ENCODE measurements at regions not wholly inside any gene's neighbourhood (a gene's known extent, or its start where the extent isn't known, plus 50 kb on each side); places are given as distances from the start of the nearest gene placed in this dataset.

DNA sequence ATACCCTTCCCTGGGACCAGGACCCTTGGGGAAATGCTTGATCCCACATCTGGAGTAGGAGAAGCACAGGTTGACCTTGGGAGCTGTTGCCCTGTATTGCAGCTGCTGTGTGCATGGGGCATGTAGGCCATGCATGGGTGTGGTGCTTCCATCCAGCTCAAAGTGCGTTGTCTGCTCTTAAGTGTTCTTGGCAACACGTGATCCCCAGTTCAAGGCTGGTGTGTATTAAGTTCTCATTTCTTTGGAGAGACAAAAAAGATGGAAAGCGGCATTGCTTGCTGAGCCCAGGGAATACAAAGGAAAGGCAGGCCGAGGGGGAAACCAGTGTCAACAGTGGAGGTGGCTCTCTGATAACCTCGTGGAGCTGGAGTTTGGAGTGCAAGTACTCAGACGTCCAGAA, 110.7 kb downstream of the RTP5 start:
- H3K9ac ChIP-seq (ENCODE audit: control insufficient read depth, insufficient read depth, low read length): no peak overlapping the region
- ChIA-PET POLR2A (no interaction called here), CTCF (interaction anchor here (1.3 kb wide), 1 partner anchor 30 kb away, joined by 4 read pairs; no protein-coding TSS in a partner anchor), SMC1A (ENCODE audit: uncharacterized antibody, unreplicated experiment) (interaction anchor here (0.7 kb wide), 1 partner anchor 16 kb away, joined by 3 read pairs; no protein-coding TSS in a partner anchor), RAD21 (ENCODE audit: unreplicated experiment) (no interaction called here)
- no TSS peak for BruUV-seq (replicated peaks)
- no peaks in the 10 kb centered on the region; the same call in 2 of the 3 replicates for H3K9me3 ChIP-seq (replicated peaks; ENCODE audit: control insufficient read depth, insufficient read depth, low read length)
- H2AFZ ChIP-seq (ENCODE audit: control insufficient read depth, low read depth, low read length): no peak overlapping the region
- in situ Hi-C loops (cut with MboI) (no loop called here), intact Hi-C loops (cut with micrococcal nuclease; ENCODE audit: unreplicated experiment) (no loop called here)
- no peaks in the 10 kb centered on the region for H4K20me1 ChIP-seq (ENCODE audit: control insufficient read depth, insufficient read depth)
- H3K4me3 ChIP-seq: no peak overlapping the region
- DNase-seq (ENCODE audit: low read depth, low spot score) (no peak), FAIRE-seq (no peak), ATAC-seq (no peak)
- 65% methylated on average over 6 of the region's 6 CpGs for WGBS (ENCODE audit: insufficient coverage, insufficient replicate concordance, low lambda C conversion rate, missing lambda C conversion rate)
- no peaks in the 10 kb centered on the region for H3K27me3 ChIP-seq (replicated peaks in 1 of 2; ENCODE audit: control insufficient read depth in 2 of 2, insufficient read depth in 2 of 2, low read length in 1 of 2)
- H3K79me2 ChIP-seq (ENCODE audit: control insufficient read depth, insufficient read depth, low read length): no peaks in the 10 kb centered on the region
- H3K4me1 ChIP-seq (ENCODE audit: control insufficient read depth, insufficient read depth, low read length): no peaks in the 10 kb centered on the region
- no peaks in the 10 kb centered on the region for H3K36me3 ChIP-seq (ENCODE audit: control insufficient read depth in 2 of 2, insufficient read depth in 2 of 2, low read length in 1 of 2)
- H3K4me2 ChIP-seq (ENCODE audit: control insufficient read depth, insufficient read depth): no peak overlapping the region
- TF ChIP-seq ZZZ3 (IDR thresholded peaks at IDR 0.05; ENCODE audit: control insufficient read depth, insufficient read length, low read depth): no peak
- TF ChIP-seq NFYA (IDR thresholded peaks at IDR 0.05; ENCODE audit: borderline replicate concordance, low read depth, low read length): no peak
- no peak for TF ChIP-seq EED (IDR thresholded peaks at IDR 0.05; ENCODE audit: low read depth)
- TF ChIP-seq PAX8 (IDR thresholded peaks at IDR 0.05): no peak
- TF ChIP-seq MXI1 (IDR thresholded peaks at IDR 0.05; ENCODE audit: low read depth, low read length): no peak
- TF ChIP-seq SPI1 (IDR thresholded peaks at IDR 0.05; ENCODE audit: borderline replicate concordance, insufficient read depth, low read depth, low read length): no peak
- TF ChIP-seq FOXM1 (IDR thresholded peaks at IDR 0.05; ENCODE audit: low read depth, low read length): no peak
- TF ChIP-seq, protein P1, sequence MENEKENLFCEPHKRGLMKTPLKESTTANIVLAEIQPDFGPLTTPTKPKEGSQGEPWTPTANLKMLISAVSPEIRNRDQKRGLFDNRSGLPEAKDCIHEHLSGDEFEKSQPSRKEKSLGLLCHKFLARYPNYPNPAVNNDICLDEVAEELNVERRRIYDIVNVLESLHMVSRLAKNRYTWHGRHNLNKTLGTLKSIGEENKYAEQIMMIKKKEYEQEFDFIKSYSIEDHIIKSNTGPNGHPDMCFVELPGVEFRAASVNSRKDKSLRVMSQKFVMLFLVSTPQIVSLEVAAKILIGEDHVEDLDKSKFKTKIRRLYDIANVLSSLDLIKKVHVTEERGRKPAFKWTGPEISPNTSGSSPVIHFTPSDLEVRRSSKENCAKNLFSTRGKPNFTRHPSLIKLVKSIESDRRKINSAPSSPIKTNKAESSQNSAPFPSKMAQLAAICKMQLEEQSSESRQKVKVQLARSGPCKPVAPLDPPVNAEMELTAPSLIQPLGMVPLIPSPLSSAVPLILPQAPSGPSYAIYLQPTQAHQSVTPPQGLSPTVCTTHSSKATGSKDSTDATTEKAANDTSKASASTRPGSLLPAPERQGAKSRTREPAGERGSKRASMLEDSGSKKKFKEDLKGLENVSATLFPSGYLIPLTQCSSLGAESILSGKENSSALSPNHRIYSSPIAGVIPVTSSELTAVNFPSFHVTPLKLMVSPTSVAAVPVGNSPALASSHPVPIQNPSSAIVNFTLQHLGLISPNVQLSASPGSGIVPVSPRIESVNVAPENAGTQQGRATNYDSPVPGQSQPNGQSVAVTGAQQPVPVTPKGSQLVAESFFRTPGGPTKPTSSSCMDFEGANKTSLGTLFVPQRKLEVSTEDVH (IDR thresholded peaks at IDR 0.05; ENCODE audit: low read depth, partially characterized antibody): no peak
- no peak for TF ChIP-seq ATF7 (IDR thresholded peaks at IDR 0.05; ENCODE audit: low read depth)
- no peak for TF ChIP-seq MYB (IDR thresholded peaks at IDR 0.05; ENCODE audit: borderline replicate concordance, low read depth, low read length)
- H3K27ac ChIP-seq (ENCODE audit: control insufficient read depth, insufficient read depth): no peak overlapping the region
